IgD-negative memory B cell (primary cell): ENCODE measurements at regions not wholly inside any gene's neighbourhood (a gene's known extent, or its start where the extent isn't known, plus 50 kb on each side); places are given as distances from the start of the nearest gene placed in this dataset.

Experiments
- H3K27ac Mint-ChIP-seq, 3 donors: one replicate each; pipeline ENCODE4 v1.8.0; 2020 to 2022; ENCODE audit warnings: mild to moderate bottlenecking in 3 of 3, mixed read lengths in 3 of 3, moderate library complexity in 1 of 3
- H3K27me3 Mint-ChIP-seq: one replicate; pipeline ENCODE4 v1.8.0; 2021; ENCODE audit warnings: mixed read lengths
- H3K36me3 Mint-ChIP-seq: one replicate; pipeline ENCODE4 v1.8.0; 2020; ENCODE audit warnings: mild to moderate bottlenecking, mixed read lengths
- H3K4me1 Mint-ChIP-seq, 3 donors: one replicate each; pipeline ENCODE4 v1.8.0; 2020 to 2022; ENCODE audit warnings: mixed read lengths in 3 of 3, mild to moderate bottlenecking in 1 of 3
- H3K4me3 Mint-ChIP-seq, 4 donors: one replicate each; pipeline ENCODE4 v1.8.0; 2020 to 2022; ENCODE audit warnings: mild to moderate bottlenecking in 4 of 4, mixed read lengths in 4 of 4, moderate library complexity in 3 of 4
- H3K9me3 Mint-ChIP-seq, 3 donors: one replicate each; pipeline ENCODE4 v1.8.0; 2020 to 2021; ENCODE audit warnings: mixed read lengths in 3 of 3, mild to moderate bottlenecking in 1 of 3

DNA sequence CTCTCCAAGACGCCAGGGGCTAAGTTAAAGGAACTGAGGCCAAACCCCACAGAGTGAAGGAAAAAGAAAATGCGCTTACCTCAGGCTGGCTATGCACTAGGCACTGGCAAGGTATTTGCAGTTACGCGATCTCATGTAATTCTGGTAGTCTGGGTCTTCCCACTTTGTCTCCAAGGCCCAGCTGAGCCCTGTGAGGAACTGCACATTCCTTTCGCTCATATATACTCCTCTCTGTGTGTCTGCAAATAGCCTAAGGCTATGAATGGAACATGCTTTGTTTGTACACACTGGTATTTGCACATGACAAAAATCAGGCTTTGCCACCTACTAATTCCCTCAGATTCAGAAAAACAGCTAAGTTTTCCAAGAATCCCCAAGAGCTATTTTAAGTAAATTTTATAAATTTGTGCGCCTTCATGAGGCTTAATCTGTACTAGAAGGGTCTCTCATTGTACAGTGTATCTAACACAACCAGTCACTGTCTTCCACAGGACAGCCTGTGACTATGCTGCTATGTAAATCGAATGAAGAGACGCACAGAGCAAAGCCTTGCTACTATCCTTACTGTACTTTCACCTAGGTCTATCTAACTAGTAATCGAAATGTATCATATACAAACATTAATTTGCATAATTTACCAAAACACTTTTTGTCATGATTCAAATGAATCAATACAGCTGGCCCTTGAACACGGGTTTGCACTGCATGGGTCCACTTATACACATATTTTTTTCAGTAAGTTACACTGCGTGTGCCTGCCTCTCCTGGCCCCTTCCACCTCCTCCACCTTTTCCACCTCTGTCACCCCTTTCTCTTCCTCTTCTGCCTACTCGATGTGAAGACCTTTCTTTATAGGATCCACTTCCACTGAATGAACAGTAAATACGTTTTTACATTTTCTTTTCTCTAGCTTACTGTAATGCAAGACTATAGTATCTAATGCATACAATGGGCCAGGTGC, 87.0 kb downstream of the SIPA1L2 start:
- Mint-ChIP-seq H3K27ac (no peak overlapping the region), H3K27me3 (no peaks in the 10 kb centered on the region), H3K36me3 (no peaks in the 10 kb centered on the region), H3K9me3 (no peaks in the 10 kb centered on the region), H3K4me1 (no peaks in the 10 kb centered on the region), H3K4me3 (no peak overlapping the region)

DNA sequence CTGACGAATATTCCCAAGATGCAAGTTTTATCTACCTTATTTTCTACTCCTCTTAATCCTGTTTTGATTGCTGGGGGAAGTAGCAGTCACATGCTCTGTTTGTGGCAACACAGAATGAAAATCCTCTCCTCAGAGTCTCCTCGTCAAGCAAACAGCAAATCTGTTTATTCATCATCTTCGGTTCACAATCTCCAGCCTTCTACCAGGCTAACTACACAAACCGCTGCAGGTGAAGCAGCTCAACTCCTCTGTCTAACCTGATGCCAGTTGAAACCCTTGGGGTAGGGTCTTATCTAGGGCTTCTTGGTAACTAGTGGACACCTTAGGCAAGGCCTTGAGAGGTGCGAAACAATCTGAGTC, 91.0 kb downstream of the SIPA1L2 start:
- no peaks in the 10 kb centered on the region for H3K4me1 Mint-ChIP-seq
- peak overlapping the region in 1 of 3 donors; percentile 22 for H3K27ac Mint-ChIP-seq
- no peaks in the 10 kb centered on the region for H3K27me3 Mint-ChIP-seq
- H3K4me3 Mint-ChIP-seq, result no peak overlapping the region
- no peaks in the 10 kb centered on the region for H3K9me3 Mint-ChIP-seq
- H3K36me3 Mint-ChIP-seq, result no peaks in the 10 kb centered on the region

DNA sequence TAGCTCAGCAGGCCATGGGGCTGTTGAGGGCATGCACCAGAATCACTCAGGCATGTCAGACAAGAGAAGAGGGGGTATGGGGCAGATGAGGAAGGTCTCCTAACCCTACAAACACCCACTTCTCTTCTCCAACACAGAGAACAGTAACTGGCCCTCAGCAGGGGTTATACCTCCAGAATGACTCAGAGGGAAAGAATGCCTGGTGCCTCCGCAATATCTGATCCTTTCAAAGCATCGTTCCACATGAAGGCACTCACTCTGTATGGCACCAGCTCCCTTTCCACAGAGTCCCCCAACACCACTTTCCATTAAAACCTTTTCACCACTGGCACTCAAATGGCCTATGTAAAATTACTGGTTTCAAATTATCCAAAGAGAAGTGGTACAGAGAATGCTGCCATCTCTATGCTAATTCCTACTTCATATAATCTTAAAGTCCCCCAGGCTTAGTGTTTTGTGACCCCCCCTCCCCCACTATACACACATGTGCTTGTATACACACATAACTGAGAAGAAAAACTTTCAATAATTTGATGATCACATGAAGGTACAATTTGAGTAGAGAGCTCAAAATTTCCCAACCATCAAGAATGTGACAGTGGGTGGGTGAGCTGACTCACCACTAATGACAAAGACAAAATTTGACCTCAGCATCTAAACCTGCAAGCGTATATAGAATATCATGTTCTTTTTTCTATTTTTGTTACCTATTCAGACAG, 91.5 kb downstream of the SIPA1L2 start:
- Mint-ChIP-seq H3K27ac (peak overlapping the region in 1 of 3 donors; percentile 22), H3K4me1 (no peaks in the 10 kb centered on the region), H3K4me3 (no peak overlapping the region), H3K27me3 (no peaks in the 10 kb centered on the region), H3K36me3 (no peaks in the 10 kb centered on the region), H3K9me3 (no peaks in the 10 kb centered on the region)

DNA sequence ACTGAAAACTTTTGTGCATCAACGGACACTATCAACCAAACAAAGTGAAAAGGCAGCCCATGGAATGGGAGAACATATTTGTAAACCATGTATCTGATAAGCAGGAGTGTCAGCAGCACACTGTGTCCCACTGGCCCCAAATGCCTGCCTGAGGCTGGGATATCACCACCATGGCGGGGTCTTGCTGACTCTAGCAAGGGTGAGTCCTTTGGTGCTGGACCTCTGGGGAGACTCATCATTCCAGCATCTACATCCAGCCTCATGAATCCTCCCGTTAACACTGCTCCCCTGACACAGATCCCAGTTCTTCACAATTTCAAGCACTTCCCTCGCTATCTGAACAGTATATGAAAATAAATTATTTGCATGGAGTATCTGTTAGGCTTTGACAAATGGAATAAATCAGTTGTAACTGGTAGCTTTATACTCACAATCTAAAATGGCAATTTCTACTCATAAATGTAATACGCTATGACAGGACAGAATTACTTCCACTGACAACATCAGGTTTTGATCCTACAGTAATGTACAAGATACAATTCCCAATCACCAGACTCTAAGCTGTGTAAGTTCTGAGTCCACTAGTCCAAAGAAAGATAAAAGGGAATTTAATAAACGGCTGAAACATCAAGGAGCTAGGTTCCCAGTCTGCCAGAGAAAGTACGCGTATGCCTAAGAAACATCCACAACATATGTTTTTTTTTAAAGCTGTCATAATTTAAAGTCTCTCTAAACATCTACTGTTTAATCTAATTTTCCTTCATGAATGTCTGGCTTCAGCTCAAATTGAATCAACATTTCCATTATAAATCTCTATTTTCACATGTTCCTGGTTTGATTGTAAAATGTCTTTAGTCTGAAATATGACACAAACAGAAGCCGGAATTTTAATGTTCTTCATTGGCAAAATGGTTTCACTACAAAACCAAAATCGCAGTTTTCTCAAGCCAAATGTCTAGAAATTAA, 95.1 kb downstream of the SIPA1L2 start:
- Mint-ChIP-seq H3K36me3 (no peaks in the 10 kb centered on the region), H3K4me3 (no peak overlapping the region), H3K27me3 (no peaks in the 10 kb centered on the region), H3K9me3 (no peaks in the 10 kb centered on the region), H3K4me1 (no peaks in the 10 kb centered on the region), H3K27ac (no peak overlapping the region)

DNA sequence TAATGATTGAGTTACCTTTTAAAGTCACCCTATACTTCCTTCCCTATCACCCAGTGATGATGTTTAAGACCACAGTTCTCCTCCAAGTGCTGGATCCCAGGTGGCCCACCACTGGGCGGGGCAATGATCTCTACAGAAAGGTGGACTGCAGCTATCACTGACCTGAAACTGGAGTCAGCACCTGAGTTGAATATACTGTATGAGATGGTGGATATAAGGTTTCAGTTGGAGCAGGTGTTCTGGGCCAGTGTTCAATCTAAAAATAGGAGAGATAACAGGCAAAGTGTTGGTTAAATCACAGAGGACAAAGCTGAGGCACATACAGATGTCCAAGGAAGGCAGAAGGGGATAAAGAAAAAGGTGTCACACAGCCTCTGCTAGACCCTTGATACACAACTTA, 96.6 kb downstream of the SIPA1L2 start:
- H3K36me3 Mint-ChIP-seq, result no peaks in the 10 kb centered on the region
- no peak overlapping the region for H3K27ac Mint-ChIP-seq
- no peaks in the 10 kb centered on the region for H3K9me3 Mint-ChIP-seq
- H3K27me3 Mint-ChIP-seq, result peaks cover 2% of the 10 kb centered on the region
- H3K4me1 Mint-ChIP-seq, result no peaks in the 10 kb centered on the region
- no peak overlapping the region for H3K4me3 Mint-ChIP-seq

DNA sequence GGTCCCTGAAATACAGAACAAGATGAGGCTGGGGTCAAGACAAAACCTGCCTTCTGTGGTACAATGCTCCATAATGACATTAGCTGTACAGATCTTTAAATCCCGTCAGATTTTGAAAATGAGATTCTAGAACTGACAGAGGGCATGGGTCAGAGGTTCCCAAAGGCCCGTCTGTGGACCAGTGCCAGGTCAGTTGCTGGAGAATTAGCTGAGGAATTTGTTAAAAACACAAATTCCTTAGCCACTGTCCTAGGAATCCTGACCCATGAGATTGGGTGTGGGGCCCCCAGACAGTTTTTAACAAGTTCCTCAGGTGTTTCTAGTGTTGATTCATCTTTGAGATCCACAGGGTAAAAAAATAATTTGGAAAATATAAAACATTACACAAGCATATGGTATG, 97.0 kb downstream of the SIPA1L2 start:
- Mint-ChIP-seq H3K27ac (no peak overlapping the region), H3K27me3 (peaks cover 2% of the 10 kb centered on the region), H3K4me3 (no peak overlapping the region), H3K9me3 (no peaks in the 10 kb centered on the region), H3K4me1 (no peaks in the 10 kb centered on the region), H3K36me3 (no peaks in the 10 kb centered on the region)

DNA sequence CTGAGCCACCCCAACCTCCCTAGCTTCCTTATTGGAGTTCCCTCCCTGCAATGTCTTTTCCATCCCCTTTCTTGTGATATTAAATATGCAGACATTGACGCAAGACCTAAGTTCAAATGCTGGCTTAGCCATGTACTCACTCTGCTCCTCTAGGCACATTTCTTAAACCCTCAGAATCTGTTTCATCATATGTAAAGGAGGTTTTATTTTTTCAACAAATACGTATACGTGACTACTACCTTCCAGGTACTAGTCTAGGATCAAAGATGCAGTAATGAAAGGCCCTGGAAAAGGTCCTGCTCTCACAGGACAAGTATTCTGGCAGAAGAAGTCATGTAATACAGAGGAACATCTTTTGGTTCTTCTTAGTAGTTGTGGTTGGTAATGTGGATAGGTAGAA, 98.6 kb downstream of the SIPA1L2 start:
- Mint-ChIP-seq H3K4me3 (no peak overlapping the region), H3K4me1 (no peaks in the 10 kb centered on the region), H3K27me3 (peaks cover 2% of the 10 kb centered on the region), H3K36me3 (no peaks in the 10 kb centered on the region), H3K27ac (no peak overlapping the region), H3K9me3 (no peaks in the 10 kb centered on the region)

DNA sequence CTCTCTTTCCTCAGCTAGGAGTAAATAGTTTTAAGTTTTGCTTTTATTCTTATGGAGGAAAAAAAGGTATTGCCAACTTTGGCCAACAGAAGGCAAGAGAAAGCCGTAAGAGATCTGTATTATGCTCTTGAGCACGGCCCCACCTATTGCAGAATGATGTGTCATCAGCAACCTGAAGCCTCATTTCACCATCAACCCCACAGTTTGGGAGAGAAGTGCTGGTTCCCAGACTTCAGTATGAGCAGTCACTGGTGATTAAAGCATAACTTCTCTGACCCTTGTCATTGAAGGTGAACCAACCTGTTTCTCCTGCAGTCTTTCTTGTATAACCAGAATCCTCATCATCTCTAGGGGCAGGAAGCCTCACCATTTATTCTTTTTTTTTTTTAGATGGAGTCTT, 100.2 kb downstream of the SIPA1L2 start:
- H3K36me3 Mint-ChIP-seq, result no peaks in the 10 kb centered on the region
- H3K27me3 Mint-ChIP-seq, result peaks cover 3% of the 10 kb centered on the region
- no peaks in the 10 kb centered on the region for H3K4me1 Mint-ChIP-seq

GRCh38 chr1:232528472-232529089, 101.4 kb downstream of the SIPA1L2 start:
- Mint-ChIP-seq H3K9me3 (no peaks in the 10 kb centered on the region), H3K27me3 (peaks cover 3% of the 10 kb centered on the region), H3K4me1 (no peaks in the 10 kb centered on the region), H3K27ac (no peak overlapping the region), H3K36me3 (no peaks in the 10 kb centered on the region), H3K4me3 (no peak overlapping the region)

More for the DNA sequence above, 100.2 kb downstream of the SIPA1L2 start:
- Mint-ChIP-seq H3K4me3 (no peak overlapping the region), H3K27ac (no peak overlapping the region), H3K9me3 (no peaks in the 10 kb centered on the region)

GRCh38 chr1:232524056-232524455, 105.9 kb downstream of the SIPA1L2 start:
- H3K4me1 Mint-ChIP-seq, result peaks cover 0 to 2% (median 0%) of the 10 kb centered on the region in 3 donors
- H3K27ac Mint-ChIP-seq, result no peak overlapping the region
- no peaks in the 10 kb centered on the region for H3K36me3 Mint-ChIP-seq
- H3K27me3 Mint-ChIP-seq, result peaks cover 3% of the 10 kb centered on the region
- no peaks in the 10 kb centered on the region for H3K9me3 Mint-ChIP-seq
- H3K4me3 Mint-ChIP-seq, result no peak overlapping the region

- Mint-ChIP-seq H3K27me3 (peaks cover 2% of the 10 kb centered on the region), H3K36me3 (no peaks in the 10 kb centered on the region), H3K9me3 (no peaks in the 10 kb centered on the region), H3K27ac (peak overlapping the region in 1 of 3 donors; percentile 7), H3K4me3 (no peak overlapping the region), H3K4me1 (peaks cover 0 to 2% (median 0%) of the 10 kb centered on the region in 3 donors)
Measured at GRCh38 chr1:232522189-232522588, 107.7 kb downstream of the SIPA1L2 start.

DNA sequence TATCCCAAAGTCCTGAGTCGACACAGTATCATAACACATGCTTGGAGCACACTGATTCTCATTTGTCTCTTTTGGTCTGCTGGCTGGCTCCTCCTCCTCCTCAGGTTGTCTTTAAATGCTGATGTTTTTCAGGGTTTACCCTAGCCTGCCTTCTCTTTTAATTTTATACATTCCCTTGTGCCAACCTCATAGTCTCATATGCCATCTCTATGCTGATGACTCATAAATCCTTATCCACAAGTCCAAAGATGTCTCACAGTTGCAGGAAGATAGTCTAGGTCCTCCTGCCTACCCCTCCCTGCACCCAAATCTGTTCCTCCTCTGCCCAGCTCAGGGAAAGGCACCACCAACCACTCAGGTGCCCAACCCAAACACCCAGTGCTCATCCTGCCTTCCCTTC, 108.3 kb downstream of the SIPA1L2 start:
- Mint-ChIP-seq H3K4me3 (no peak overlapping the region), H3K27ac (peak overlapping the region in 1 of 3 donors; percentile 7), H3K9me3 (no peaks in the 10 kb centered on the region), H3K36me3 (no peaks in the 10 kb centered on the region), H3K4me1 (peaks cover 0 to 2% (median 0%) of the 10 kb centered on the region in 3 donors), H3K27me3 (peaks cover 2% of the 10 kb centered on the region)

- Mint-ChIP-seq H3K4me1 (peaks cover 0 to 2% (median 0%) of the 10 kb centered on the region in 3 donors), H3K4me3 (no peak overlapping the region), H3K27me3 (peaks cover 2% of the 10 kb centered on the region), H3K36me3 (no peaks in the 10 kb centered on the region), H3K27ac (no peak overlapping the region), H3K9me3 (no peaks in the 10 kb centered on the region)
Measured at GRCh38 chr1:232519186-232519585, 110.7 kb downstream of the SIPA1L2 start.

- no peak overlapping the region for H3K27ac Mint-ChIP-seq
- peaks cover 3% of the 10 kb centered on the region for H3K27me3 Mint-ChIP-seq
Measured at GRCh38 chr1:232518349-232518748, 111.6 kb downstream of the SIPA1L2 start.

More at GRCh38 chr1:232518349-232518748, 111.6 kb downstream of the SIPA1L2 start:
- Mint-ChIP-seq H3K4me3 (peak overlapping the region in 1 of 4 donors; percentile 67), H3K4me1 (peaks cover 0 to 2% (median 0%) of the 10 kb centered on the region in 3 donors), H3K9me3 (no peaks in the 10 kb centered on the region), H3K36me3 (no peaks in the 10 kb centered on the region)
